ENCODE measurements at regions not wholly inside any gene's neighbourhood (a gene's known extent, or its start where the extent isn't known, plus 50 kb on each side); places are given as distances from the start of the nearest gene placed in this dataset.

- no peak overlapping the region for H3K4me3 ChIP-seq (ENCODE audit: low read depth, low read length)
- in situ Hi-C loops (cut with HindIII; ENCODE audit: low sequenced_read_pairs) = no loop called here
- TF ChIP-seq, protein P1, sequence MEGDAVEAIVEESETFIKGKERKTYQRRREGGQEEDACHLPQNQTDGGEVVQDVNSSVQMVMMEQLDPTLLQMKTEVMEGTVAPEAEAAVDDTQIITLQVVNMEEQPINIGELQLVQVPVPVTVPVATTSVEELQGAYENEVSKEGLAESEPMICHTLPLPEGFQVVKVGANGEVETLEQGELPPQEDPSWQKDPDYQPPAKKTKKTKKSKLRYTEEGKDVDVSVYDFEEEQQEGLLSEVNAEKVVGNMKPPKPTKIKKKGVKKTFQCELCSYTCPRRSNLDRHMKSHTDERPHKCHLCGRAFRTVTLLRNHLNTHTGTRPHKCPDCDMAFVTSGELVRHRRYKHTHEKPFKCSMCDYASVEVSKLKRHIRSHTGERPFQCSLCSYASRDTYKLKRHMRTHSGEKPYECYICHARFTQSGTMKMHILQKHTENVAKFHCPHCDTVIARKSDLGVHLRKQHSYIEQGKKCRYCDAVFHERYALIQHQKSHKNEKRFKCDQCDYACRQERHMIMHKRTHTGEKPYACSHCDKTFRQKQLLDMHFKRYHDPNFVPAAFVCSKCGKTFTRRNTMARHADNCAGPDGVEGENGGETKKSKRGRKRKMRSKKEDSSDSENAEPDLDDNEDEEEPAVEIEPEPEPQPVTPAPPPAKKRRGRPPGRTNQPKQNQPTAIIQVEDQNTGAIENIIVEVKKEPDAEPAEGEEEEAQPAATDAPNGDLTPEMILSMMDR (IDR thresholded peaks at IDR 0.05; ENCODE audit: low read depth, low read length) = no peak
- DNase-seq (ENCODE audit: low read depth, low spot score) = no peak
Observed at GRCh38 chr9:107218829-107219485, 64.1 kb upstream of the RAD23B start.

DNA sequence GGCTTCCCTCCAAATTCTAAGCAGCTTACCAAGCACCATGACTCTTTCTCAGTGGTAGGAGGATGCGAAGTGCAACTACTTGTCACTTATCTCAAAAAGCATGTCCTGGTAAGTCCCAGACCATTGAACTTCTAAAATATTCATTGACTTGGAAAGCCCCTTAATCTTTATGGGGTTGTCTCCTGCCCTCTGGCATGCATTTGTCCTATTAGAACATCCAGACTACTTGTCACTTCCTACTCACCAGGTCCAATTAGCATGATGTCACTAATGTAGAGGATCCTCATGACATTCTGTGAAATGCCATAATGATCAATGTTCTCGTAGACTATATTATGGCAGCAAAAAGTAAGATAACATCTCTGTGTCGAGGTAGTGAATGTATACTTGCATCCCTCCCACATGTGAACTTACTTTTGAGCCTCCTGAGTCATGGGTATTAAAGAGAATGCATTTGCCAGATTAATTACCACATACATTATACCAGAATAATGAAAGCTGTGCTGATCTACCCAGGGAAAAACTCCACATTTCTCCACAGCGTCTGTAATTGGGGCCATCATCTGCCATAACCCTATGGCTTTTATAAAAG lies 63.5 kb upstream of the RAD23B start:
- in situ Hi-C loops (cut with HindIII; ENCODE audit: low sequenced_read_pairs) = no loop called here
- no peak for DNase-seq (ENCODE audit: low read depth, low spot score)
- H3K4me3 ChIP-seq (ENCODE audit: low read depth, low read length) = no peak overlapping the region
- TF ChIP-seq, protein P1 (IDR thresholded peaks at IDR 0.05; ENCODE audit: low read depth, low read length) = no peak

GRCh38 chr9:107221321-107221720 lies 61.8 kb upstream of the RAD23B start:
- TF ChIP-seq, protein P1 (IDR thresholded peaks at IDR 0.05; ENCODE audit: low read depth, low read length) = no peak
- no peak for DNase-seq (ENCODE audit: low read depth, low spot score)
- in situ Hi-C loops (cut with HindIII; ENCODE audit: low sequenced_read_pairs) = no loop called here
- H3K4me3 ChIP-seq (ENCODE audit: low read depth, low read length) = no peak overlapping the region

- in situ Hi-C loops (cut with HindIII; ENCODE audit: low sequenced_read_pairs) = no loop called here
- TF ChIP-seq, protein P1 (IDR thresholded peaks at IDR 0.05; ENCODE audit: low read depth, low read length) = no peak
- DNase-seq (ENCODE audit: low read depth, low spot score) = peak; percentile 63
- H3K4me3 ChIP-seq (ENCODE audit: low read depth, low read length) = peak overlapping the region; percentile 32
Observed at GRCh38 chr9:107222020-107222522, 61.0 kb upstream of the RAD23B start.

GRCh38 chr9:107223381-107223780 lies 59.7 kb upstream of the RAD23B start:
- in situ Hi-C loops (cut with HindIII; ENCODE audit: low sequenced_read_pairs) = no loop called here
- H3K4me3 ChIP-seq (ENCODE audit: low read depth, low read length) = no peak overlapping the region
- TF ChIP-seq, protein P1 (IDR thresholded peaks at IDR 0.05; ENCODE audit: low read depth, low read length) = no peak
- DNase-seq (ENCODE audit: low read depth, low spot score) = no peak

GRCh38 chr9:107224252-107224651 lies 58.8 kb upstream of the RAD23B start:
- TF ChIP-seq, protein P1 (IDR thresholded peaks at IDR 0.05; ENCODE audit: low read depth, low read length) = no peak
- no peak overlapping the region for H3K4me3 ChIP-seq (ENCODE audit: low read depth, low read length)
- DNase-seq (ENCODE audit: low read depth, low spot score) = no peak
- in situ Hi-C loops (cut with HindIII; ENCODE audit: low sequenced_read_pairs) = no loop called here
